SK-N-SH (cell line): ENCODE measurements at regions not wholly inside any gene's neighbourhood (a gene's known extent, or its start where the extent isn't known, plus 50 kb on each side); places are given as distances from the start of the nearest gene placed in this dataset.

Experiments
- CTCF ChIA-PET: fragments of 300-600, 350-600 bp; formaldehyde crosslinking; extraction: SDS; loops from one replicate; lab custom pipeline; 2021; lab: Yijun Ruan, JAX
- POLR2A ChIA-PET: fragments of 350-600 bp; sonication (Branson Sonifier 250); formaldehyde crosslinking; extraction: SDS; loops from one replicate; lab custom pipeline; 2020; ENCODE audit warnings: antibody characterized with exemption, inconsistent platforms; lab: Yijun Ruan, JAX
- DNase-seq: peaks from one replicate; pipeline ENCODE4 v3.0.0; 2012
- H2AFZ ChIP-seq: fragments of 200-600 bp; sonication (generic); 2 replicates; pipeline ENCODE4 v1.8.1; 2016; ENCODE audit warnings: antibody characterized with exemption, mild to moderate bottlenecking, low read depth
- H3F3A ChIP-seq: fragments of 200-600 bp; sonication (generic); replicated peaks from 2 replicates; pipeline ENCODE3; 2016; ENCODE audit warnings: antibody characterized with exemption, mild to moderate bottlenecking; ENCODE audit not compliant: insufficient read depth
- H3K27ac ChIP-seq, 2 experiments: fragments of 200-500 bp in 1 of 2; fragments of 200-600 bp in 1 of 2; sonication (Bioruptor generic) in 1 of 2; sonication (generic), shearing (Covaris generic) in 1 of 2; 2 replicates each; pipeline versions ENCODE4 v1.5.1 to v1.6.1; 2014 to 2016; ENCODE audit warnings: low read depth in 2 of 2, inconsistent platforms in 1 of 2, low read length in 1 of 2, mild to moderate bottlenecking in 1 of 2, mixed read lengths in 1 of 2
- H3K27me3 ChIP-seq: fragments of 200-600 bp; sonication (generic), shearing (Covaris generic); 2 replicates; pipeline ENCODE4 v1.6.1; 2016; ENCODE audit warnings: mixed run types; ENCODE audit not compliant: insufficient read depth
- H3K36me3 ChIP-seq, 2 experiments: fragments of 200-500 bp in 1 of 2; fragments of 200-600 bp in 1 of 2; sonication (Bioruptor generic) in 1 of 2; sonication (generic) in 1 of 2; replicated peaks in 1 of 2; 2 replicates each; pipeline versions ENCODE3 to v1.5.1; 2014 to 2016; ENCODE audit warnings: low read length in 1 of 2, mild to moderate bottlenecking in 1 of 2; ENCODE audit not compliant: insufficient read depth in 2 of 2, control insufficient read depth in 1 of 2
- H3K4me1 ChIP-seq, 2 experiments: fragments of 200-500 bp in 1 of 2; fragments of 200-600 bp in 1 of 2; sonication (Bioruptor generic) in 1 of 2; sonication (generic), shearing (Covaris generic) in 1 of 2; 2 replicates each; pipeline versions ENCODE4 v1.5.1 to v1.6.1; 2014 to 2016; ENCODE audit warnings: low read depth in 1 of 2, low read length in 1 of 2, mixed run types in 1 of 2; ENCODE audit not compliant: insufficient read depth in 2 of 2, control insufficient read depth in 1 of 2
- H3K4me2 ChIP-seq: fragments of 200-600 bp; sonication (generic), shearing (Covaris generic); 2 replicates; pipeline ENCODE4 v1.6.1; 2017; ENCODE audit warnings: mixed run types
- H3K4me3 ChIP-seq, 2 experiments: fragments of 200-500 bp in 1 of 2; fragments of 200-600 bp in 1 of 2; sonication (Bioruptor generic) in 1 of 2; sonication (generic), shearing (Covaris generic) in 1 of 2; 2 replicates each; pipeline versions ENCODE4 v1.5.1 to v1.8.1; 2014 to 2016; ENCODE audit warnings: low read depth in 2 of 2, inconsistent platforms in 1 of 2, low read length in 1 of 2, mild to moderate bottlenecking in 1 of 2, mixed read lengths in 1 of 2, moderate library complexity in 1 of 2
- H3K79me2 ChIP-seq: fragments of 200-600 bp; sonication (generic); 2 replicates; pipeline ENCODE4 v1.8.1; 2017; ENCODE audit warnings: mild to moderate bottlenecking; ENCODE audit not compliant: insufficient read depth
- H3K9ac ChIP-seq: fragments of 200-600 bp; sonication (generic); 2 replicates; pipeline ENCODE4 v1.6.1; 2017; ENCODE audit warnings: mixed run types
- H3K9me2 ChIP-seq: fragments of 200-600 bp; sonication (generic); 2 replicates; pipeline ENCODE4 v1.6.1; 2017; ENCODE audit warnings: mixed run types
- H3K9me3 ChIP-seq: fragments of 200-600 bp; sonication (generic); 2 replicates; pipeline ENCODE4 v1.6.1; 2017; ENCODE audit warnings: mixed run types, mild to moderate bottlenecking, moderate library complexity
- H4K20me1 ChIP-seq: fragments of 200-600 bp; sonication (generic); 2 replicates; pipeline ENCODE4 v1.6.1; 2017; ENCODE audit warnings: mild to moderate bottlenecking, mixed run types; ENCODE audit not compliant: insufficient read depth
- CHD2 ChIP-seq: fragments of 150-350 bp; IDR thresholded peaks from 2 replicates; pipeline ENCODE4 v1.6.1; 2018; ENCODE audit warnings: low read length; ENCODE audit not compliant: partially characterized antibody
- FOSL2 ChIP-seq: IDR thresholded peaks from 2 replicates; pipeline ENCODE4 v1.4.0; 2012; ENCODE audit warnings: low read depth, mild to moderate bottlenecking, moderate library complexity, borderline replicate concordance
- GABPA ChIP-seq: IDR thresholded peaks from 2 replicates; pipeline ENCODE4 v1.4.0; 2012; ENCODE audit warnings: low read depth, mild to moderate bottlenecking
- NFIC ChIP-seq: IDR thresholded peaks from 2 replicates; pipeline ENCODE4 v1.4.0; 2012; ENCODE audit warnings: borderline replicate concordance
- POLR2AphosphoS5 ChIP-seq: IDR thresholded peaks from 2 replicates; pipeline ENCODE4 v1.6.1; 2012; ENCODE audit warnings: low read depth, low read length
- RCOR1 ChIP-seq: fragments of 150-350 bp; IDR thresholded peaks from 2 replicates; pipeline ENCODE4 v1.6.1; 2017; ENCODE audit warnings: antibody characterized with exemption, low read length
- REST ChIP-seq: IDR thresholded peaks from 2 replicates; pipeline ENCODE4 v1.6.1; 2012; ENCODE audit warnings: mild to moderate bottlenecking, low read depth, low read length, moderate library complexity
- SIN3A ChIP-seq: IDR thresholded peaks from 2 replicates; pipeline ENCODE4 v1.6.1; 2012; ENCODE audit warnings: low read depth, mild to moderate bottlenecking, low read length, moderate library complexity, borderline replicate concordance
- SMC3 ChIP-seq: IDR thresholded peaks from 2 replicates; pipeline ENCODE4 v1.6.1; 2012; ENCODE audit warnings: low read depth, low read length, improper control_type of control experiment
- USF2 ChIP-seq: fragments of 150-350 bp; IDR thresholded peaks from 2 replicates; pipeline ENCODE4 v1.6.1; 2017; ENCODE audit warnings: antibody characterized with exemption, low read length, low read depth, borderline replicate concordance
- WGBS: methylation state at CpG from one replicate; pipeline ENCODE4 v1.1.6; 2017; ENCODE audit warnings: low lambda C conversion rate; 5-methylcytosine and 5-hydroxymethylcytosine counted together

- Histone ChIP-seq H3K4me1 (peaks cover 0 to 9% of the 10 kb centered on the region in 2 experiments; a peak in 1 of 4 replicates), H3F3A (no peaks in the 10 kb centered on the region), H2AFZ (no peak overlapping the region), H3K4me3 (no peak overlapping the region), H3K79me2 (no peaks in the 10 kb centered on the region), H3K9me2 (no peaks in the 10 kb centered on the region), H4K20me1 (no peaks in the 10 kb centered on the region), H3K36me3 (no peaks in the 10 kb centered on the region), H3K4me2 (no peak overlapping the region), H3K9ac (no peak overlapping the region), H3K27me3 (no peaks in the 10 kb centered on the region), H3K9me3 (no peaks in the 10 kb centered on the region), H3K27ac (no peak overlapping the region)
- ChIA-PET CTCF (interaction anchor here (1.1 kb wide), 1 partner anchor 13 kb away, joined by 4 read pairs; no protein-coding TSS in a partner anchor), POLR2A (interaction anchor here (1.1 kb wide), 1 partner anchor 13 kb away, joined by 3 read pairs; no protein-coding TSS in a partner anchor)
- no peak for DNase-seq
- 93% methylated on average over 8 of the region's 8 CpGs for WGBS
- TF ChIP-seq NFIC: no peak
- no peak for TF ChIP-seq SIN3A
- no peak for TF ChIP-seq POLR2AphosphoS5
- no peak for TF ChIP-seq RCOR1
- no peak for TF ChIP-seq GABPA
- TF ChIP-seq FOSL2: no peak
- TF ChIP-seq USF2: no peak
- TF ChIP-seq REST: no peak
- TF ChIP-seq CHD2: no peak
Measured at GRCh38 chr12:124642105-124642504, 74.7 kb upstream of the NCOR2 start.

GRCh38 chr12:124641591-124641990, 74.2 kb upstream of the NCOR2 start:
- no peak for TF ChIP-seq SMC3
- CTCF ChIA-PET: interaction anchor here (1.1 kb wide), 1 partner anchor 14 kb away, joined by 4 read pairs; no protein-coding TSS in a partner anchor
- Histone ChIP-seq H3K79me2 (no peaks in the 10 kb centered on the region), H3K27me3 (no peaks in the 10 kb centered on the region), H3K9ac (no peak overlapping the region), H3K27ac (no peak overlapping the region), H2AFZ (no peak overlapping the region), H3F3A (no peaks in the 10 kb centered on the region), H3K4me2 (no peak overlapping the region), H3K9me3 (no peaks in the 10 kb centered on the region), H3K9me2 (no peaks in the 10 kb centered on the region), H4K20me1 (no peaks in the 10 kb centered on the region), H3K4me1 (peaks cover 0 to 9% of the 10 kb centered on the region in 2 experiments; a peak in 1 of 4 replicates), H3K4me3 (no peak overlapping the region), H3K36me3 (no peaks in the 10 kb centered on the region)
- POLR2A ChIA-PET: no interaction called here
- 85% methylated on average over 4 of the region's 6 CpGs for WGBS
- no peak for DNase-seq
